SKM-1 treated with dmso at 0.1 percent for 144 hours (cell line): ENCODE measurements at regions not wholly inside any gene's neighbourhood (a gene's known extent, or its start where the extent isn't known, plus 50 kb on each side); places are given as distances from the start of the nearest gene placed in this dataset.
"Not testable (repeated sequence)": the region's sequence is repeated elsewhere in the genome, so short reads cannot be mapped to it uniquely, and the experiment has no call there.

Experiments used
- DNase-seq: peaks from one replicate; lab custom pipeline; 2025; ENCODE audit not compliant: unreplicated experiment; lab: John Stamatoyannopoulos, UW

GRCh38 chr15:92803852-92804609 lies 96.1 kb upstream of the CHD2 start:
- peak; percentile 100 for DNase-seq

- DNase-seq, result not testable (repeated sequence)
Measured at GRCh38 chr15:92804610-92804936, 95.6 kb upstream of the CHD2 start.

- no peak for DNase-seq
Measured at GRCh38 chr15:92805080-92805690, 94.9 kb upstream of the CHD2 start.

- DNase-seq, result not testable (repeated sequence)
Measured at GRCh38 chr15:92806171-92806570, 94.0 kb upstream of the CHD2 start.

GRCh38 chr15:92806763-92807162 lies 93.4 kb upstream of the CHD2 start:
- no peak for DNase-seq

- peak; percentile 31 for DNase-seq
Measured at GRCh38 chr15:92807971-92808571, 92.1 kb upstream of the CHD2 start.

GRCh38 chr15:92808598-92809063 lies 91.5 kb upstream of the CHD2 start:
- no peak for DNase-seq

GRCh38 chr15:92809064-92809879 lies 90.9 kb upstream of the CHD2 start:
- peak; percentile 96 for DNase-seq

GRCh38 chr15:92809880-92810361 lies 90.2 kb upstream of the CHD2 start:
- no peak for DNase-seq

GRCh38 chr15:92810418-92811138 lies 89.5 kb upstream of the CHD2 start:
- no peak for DNase-seq

- DNase-seq, result no peak
Measured at GRCh38 chr15:92811148-92811913, 88.8 kb upstream of the CHD2 start.

- DNase-seq, result no peak
Measured at GRCh38 chr15:92812271-92812670, 87.9 kb upstream of the CHD2 start.

GRCh38 chr15:92813485-92813884 lies 86.6 kb upstream of the CHD2 start:
- DNase-seq, result no peak

- peak; percentile 49 for DNase-seq
Measured at GRCh38 chr15:92817339-92817886, 82.7 kb upstream of the CHD2 start.

GRCh38 chr15:92818651-92819277 lies 81.4 kb upstream of the CHD2 start:
- DNase-seq, result no peak

GRCh38 chr15:92819278-92820235 lies 80.6 kb upstream of the CHD2 start:
- DNase-seq, result no peak

GRCh38 chr15:92820236-92821021 lies 79.7 kb upstream of the CHD2 start:
- DNase-seq, result peak; percentile 78
